GM18520 (cell line): ENCODE measurements at regions not wholly inside any gene's neighbourhood (a gene's known extent, or its start where the extent isn't known, plus 50 kb on each side); places are given as distances from the start of the nearest gene placed in this dataset.
"Not testable (repeated sequence)": the region's sequence is repeated elsewhere in the genome, so short reads cannot be mapped to it uniquely, and the experiment has no call there.

Experiments used
- ATAC-seq: cut with Tn5 transposase; IDR thresholded peaks from one replicate; pipeline ENCODE4 v1.9.1; 2021; ENCODE audit not compliant: unreplicated experiment

DNA sequence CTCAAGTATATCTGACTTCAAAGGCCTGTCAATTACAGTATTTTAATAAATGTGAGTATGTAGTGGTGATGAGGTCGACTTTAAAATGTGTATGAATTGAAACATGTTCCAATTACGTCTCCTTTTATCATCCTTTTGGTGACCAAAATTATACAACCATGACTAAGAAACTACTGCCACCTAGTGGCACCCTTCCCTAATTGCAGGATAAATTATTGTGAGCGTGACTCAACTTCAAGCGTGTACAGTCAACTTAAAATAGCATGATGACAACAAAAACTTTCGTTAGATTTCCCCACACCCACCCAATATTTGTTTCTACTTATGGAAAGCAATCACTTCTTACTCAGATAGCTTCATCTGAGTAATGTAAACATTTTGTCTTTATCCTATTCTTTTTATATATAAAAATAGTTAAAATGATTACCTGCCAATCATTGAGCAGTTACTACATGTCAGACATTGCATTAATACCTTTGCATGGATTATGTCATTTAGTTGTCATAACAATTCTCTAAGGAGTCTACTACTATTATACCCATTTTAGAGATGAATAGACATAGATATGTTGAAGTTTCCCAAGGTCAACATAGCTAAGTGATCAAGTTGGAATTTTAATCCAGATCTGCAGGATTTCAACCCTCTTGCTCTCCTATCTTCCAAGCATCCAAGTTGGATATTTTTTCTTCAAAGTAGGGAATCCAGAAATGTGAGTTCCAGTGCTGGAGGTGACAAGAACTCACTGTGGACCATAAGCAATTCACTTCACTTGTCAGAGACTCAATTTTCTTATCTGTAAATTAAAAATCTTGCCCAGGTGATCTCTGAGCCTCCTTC lies 106.0 kb downstream of the MEX3B start:
- no peak for ATAC-seq

DNA sequence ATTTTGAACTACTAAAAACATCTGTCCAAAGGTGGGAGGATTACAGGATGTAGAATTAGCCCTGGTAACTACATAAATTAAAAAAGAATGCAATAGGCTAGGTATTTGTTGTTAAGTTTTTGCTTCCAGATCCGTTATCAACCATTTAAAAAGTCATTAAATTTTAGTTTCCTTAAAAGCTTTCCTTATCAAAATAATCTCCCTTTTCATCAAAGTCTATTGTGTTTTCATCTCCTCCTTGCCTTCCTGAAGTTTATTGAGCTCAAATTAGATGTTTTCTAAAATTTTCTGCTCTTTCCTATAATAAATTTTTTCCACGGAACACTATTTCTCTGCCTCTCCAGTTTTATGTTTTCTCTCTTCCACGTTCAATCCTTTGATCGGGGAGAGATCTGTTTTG lies 108.6 kb downstream of the MEX3B start:
- ATAC-seq = no peak

DNA sequence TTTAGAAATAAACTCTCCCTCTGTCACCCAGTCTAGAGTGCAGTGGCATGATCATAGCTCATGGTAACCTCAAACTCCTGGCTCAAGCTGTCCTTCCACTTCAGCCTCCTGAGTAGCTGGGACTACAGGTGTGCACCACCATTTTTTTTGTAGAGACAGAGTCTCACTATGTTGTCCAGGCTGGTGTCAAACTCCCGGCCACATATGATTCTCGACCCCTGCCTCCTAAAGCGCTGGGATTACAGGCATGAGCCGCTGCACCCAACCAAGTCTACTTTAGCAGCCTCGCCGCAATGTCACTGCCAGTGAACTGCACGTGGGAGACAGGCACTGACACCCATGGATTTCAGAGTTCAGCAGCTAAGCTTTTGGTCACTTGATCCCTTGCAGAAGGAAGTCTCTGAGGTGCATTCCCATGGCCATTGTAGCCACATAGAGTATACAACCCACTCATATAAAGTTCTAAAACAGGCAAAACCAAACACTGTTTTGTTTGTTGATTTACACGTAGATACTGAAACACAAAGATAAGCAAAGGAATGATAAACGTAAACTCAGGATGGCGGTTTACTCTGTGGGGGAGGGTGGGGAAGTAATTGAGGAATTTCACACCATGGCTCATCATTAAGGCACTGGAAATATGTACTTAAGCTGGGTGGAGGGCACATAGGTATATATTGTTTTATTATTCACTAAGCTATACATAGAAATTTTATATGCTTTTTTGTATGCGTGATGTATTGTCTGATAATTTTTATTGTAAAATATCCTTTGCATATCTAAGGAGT lies 115.0 kb downstream of the MEX3B start:
- ATAC-seq = no peak

DNA sequence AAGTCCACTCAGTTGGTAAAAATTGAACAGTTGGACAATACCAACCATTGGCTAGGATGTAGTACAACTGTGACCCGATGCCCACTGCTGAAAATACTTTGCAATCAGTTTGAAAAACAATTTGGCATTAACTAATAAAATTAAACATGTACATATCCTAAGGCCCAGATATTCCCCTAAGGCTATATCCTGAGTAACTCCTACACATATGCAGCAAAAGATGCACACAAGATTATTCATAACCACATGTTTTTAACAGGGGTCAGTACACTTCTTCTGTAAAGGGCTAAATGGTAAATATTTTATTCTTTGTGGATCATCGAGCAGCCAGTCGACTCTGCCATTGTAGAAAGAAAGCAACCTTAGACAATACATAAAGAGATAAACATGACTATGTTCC lies 116.3 kb downstream of the MEX3B start:
- no peak for ATAC-seq

DNA sequence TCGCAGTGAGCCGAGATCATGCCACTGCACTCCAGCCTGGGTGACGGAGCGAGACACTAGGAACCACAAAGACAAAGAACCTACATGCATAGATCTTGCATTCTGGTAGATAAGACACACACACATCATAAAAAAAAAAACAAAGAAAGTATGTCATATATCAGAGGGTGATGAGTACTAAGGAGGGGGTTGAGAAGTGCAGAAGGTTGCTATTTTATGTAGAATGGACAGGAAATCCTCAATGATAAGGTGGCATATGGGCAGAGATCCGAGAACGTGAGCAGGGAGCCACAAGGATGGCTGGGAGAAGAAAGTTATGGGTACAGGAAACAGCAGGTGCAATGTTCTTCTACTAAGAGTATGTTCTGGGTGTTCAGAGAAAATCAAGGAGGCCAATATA lies 118.8 kb downstream of the MEX3B start:
- ATAC-seq = no peak

DNA sequence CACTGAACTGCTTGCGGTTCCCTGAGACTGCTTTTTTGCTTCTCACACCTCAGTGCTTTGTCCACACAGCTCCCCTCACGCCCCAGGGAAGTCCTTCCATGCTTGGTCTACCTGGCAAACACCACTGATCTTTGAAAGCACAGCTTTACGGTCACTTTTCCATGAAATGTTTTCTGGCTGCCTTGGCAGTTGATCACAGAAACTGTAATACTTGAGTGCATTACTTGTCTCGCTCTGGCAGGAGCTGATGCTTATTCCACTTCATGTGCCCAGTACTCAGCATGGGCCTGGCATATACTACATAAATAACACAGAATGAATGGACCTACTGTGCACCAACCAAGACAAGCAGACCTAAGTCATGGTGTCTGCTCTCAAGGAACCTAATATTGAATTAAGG lies 121.1 kb downstream of the MEX3B start:
- ATAC-seq = no peak

DNA sequence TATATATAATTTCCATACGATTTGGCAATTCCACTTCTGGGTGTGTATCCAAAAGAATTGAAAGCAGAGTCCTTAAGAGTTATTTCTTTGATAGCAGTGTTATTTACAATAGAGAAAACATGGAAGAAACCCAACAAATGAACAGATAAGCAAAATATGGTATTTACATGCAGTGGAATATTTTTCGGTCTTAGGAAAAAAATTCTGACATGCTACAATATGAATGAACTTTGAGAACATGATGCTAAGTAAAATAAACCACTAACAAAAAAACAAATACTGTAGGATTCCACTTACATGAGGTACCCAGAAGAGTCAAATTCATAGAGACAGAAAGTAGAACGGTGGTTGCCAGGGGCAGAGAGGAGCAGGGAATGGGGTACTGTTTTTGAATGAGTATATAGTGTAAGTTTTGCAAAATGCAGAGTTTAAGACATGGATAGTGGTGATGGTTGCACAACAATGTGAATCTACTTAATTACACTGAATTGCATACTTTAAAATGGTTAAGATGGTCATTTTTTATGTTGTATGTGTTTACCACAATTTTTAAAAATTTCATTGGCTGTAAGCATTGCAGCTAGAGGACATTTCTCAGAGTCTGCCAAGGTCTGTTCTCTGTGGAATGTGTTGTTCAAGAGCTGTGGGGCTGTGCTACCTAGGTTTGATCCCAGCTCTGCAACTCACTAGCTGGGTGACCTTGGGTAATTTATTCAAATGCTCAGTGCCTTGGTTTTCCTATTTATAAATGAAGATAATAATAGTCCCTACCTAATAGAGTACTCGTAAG lies 122.1 kb downstream of the MEX3B start:
- no peak for ATAC-seq

DNA sequence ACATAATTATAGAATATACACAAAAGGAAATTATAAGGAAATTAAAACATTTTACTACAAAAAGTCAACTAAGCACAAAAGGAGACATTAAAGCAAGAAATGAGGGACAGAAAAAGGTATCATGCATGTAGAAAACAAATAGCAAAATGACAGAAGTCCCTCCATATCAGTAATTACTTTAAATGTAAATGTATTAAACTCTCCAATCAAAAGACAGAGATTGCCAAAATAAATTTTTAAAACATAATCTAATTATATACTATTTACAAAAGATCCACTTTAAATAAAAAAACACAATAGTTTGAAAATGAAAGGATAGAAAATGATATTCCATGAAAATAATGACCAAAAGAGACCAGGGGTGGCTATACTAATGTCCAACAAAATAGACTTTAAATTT lies 123.7 kb downstream of the MEX3B start:
- ATAC-seq = no peak

DNA sequence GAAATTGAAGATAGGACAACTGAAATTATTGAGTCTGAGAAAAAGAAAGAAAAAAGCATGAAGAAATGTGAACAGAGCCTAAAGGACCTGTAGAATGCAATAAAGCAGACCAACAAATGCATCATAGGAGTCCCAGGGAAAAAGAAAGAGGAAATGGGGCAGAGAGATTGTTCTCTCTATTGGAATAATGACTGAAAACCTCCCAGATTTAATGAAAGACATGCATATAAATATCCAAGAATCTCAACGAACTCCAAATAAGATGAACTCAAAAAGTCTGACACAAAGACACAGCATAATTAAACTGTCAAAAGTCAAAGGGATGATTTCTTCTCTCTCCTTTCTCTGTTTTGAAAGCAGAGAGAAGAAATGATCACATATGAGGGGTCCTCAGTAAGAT lies 124.7 kb downstream of the MEX3B start:
- ATAC-seq = no peak

DNA sequence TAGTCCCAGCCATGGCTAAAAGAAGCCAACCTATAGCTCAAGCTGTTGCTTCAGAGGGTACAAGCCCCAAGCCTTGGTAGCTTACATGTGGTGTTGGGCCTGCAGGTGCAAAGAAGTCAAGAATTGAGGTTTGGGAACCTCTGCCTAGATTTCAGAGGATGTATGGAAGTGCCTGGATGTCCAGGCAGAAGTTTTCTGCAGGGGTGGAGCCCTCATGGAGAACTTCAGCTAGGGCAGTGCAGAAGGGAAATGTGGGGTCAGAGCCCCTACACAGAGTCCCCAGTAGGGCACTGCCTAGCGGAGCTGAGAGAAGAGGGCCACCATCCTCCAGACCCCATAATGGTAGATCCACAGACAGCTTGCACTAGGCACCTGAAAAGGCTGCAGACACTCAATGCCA lies 127.1 kb downstream of the MEX3B start:
- not testable (repeated sequence) for ATAC-seq

DNA sequence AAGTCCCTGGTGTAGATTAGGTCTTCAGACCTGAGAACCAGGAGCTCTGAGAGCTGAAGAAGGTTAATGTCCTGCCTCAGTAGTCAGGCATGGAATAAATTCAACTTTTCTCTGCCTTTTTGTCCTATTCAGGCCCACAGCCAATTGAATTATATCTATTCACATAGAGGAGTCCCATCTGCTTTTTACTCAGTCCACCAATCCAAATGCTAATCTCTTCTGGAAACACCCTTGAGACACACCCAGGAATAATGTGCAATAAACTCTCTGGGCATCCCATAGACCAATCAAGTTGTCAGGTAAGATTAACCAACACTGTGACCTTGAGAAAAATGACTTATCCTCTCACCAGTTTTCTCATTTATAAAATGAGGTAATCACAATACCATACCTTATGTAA lies 129.4 kb downstream of the MEX3B start:
- no peak for ATAC-seq

DNA sequence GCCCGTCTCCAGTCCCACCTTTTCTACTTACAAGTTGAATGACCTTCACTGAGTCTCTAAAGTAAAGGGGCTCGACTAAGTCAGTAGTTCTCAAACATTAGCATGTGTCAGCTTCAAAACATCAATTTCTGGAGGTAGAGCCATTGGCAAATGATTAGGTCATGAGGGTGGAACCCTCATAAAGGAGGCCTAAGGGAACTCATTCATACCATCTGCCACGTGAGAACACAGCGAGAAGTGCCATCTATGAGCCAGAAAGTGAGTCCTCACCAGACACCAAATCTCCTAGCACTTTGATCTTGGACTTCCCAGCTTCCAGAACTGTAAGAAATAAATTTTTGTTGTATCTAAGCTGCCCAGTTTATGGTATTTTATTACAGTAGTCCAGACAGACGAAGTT lies 129.8 kb downstream of the MEX3B start:
- no peak for ATAC-seq

DNA sequence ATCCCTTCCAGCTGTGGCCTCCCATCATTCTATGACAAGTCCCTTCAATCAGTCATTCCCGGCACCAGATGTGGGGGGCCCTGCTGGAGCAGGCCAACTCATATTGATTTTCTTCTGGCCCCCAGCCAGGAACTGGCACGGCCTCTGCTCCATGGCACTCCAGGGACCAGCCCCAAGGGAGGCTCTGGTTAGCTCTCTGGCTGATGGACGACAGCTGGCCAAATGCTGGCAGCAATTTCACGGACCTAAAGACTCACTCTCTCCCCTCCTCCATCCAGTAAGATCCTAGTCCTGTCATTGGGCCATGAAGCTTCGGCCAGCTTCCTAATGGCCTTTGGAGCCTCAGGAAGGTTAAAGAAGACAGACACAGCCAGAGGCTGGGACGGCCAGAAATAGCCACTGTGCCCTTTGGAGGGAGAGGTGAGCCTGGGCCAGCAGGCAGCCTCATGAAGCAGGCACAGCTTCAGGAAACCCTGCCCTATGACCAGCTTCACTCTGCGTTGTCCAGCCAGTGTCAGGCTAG lies 131.0 kb downstream of the MEX3B start:
- ATAC-seq = no peak

DNA sequence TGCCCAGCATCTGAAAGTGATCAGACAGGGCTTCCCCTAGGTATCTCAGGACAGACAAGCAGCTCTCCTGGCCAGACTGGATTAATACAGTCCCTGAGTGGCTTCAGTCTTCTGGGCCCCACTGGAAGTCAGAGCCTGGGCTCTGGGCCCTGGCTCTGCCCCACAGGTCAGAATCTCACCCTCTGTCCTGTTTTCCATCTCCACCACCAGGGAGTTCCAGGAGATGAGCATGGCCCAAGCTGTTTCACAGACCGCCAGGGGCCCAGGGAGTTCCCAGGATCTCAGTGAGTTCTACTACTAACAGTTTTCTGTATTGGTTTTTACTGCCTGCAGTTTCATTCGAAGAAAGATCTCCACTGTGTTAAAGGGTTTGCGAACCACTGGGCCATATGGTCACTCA lies 131.5 kb downstream of the MEX3B start:
- ATAC-seq = no peak

DNA sequence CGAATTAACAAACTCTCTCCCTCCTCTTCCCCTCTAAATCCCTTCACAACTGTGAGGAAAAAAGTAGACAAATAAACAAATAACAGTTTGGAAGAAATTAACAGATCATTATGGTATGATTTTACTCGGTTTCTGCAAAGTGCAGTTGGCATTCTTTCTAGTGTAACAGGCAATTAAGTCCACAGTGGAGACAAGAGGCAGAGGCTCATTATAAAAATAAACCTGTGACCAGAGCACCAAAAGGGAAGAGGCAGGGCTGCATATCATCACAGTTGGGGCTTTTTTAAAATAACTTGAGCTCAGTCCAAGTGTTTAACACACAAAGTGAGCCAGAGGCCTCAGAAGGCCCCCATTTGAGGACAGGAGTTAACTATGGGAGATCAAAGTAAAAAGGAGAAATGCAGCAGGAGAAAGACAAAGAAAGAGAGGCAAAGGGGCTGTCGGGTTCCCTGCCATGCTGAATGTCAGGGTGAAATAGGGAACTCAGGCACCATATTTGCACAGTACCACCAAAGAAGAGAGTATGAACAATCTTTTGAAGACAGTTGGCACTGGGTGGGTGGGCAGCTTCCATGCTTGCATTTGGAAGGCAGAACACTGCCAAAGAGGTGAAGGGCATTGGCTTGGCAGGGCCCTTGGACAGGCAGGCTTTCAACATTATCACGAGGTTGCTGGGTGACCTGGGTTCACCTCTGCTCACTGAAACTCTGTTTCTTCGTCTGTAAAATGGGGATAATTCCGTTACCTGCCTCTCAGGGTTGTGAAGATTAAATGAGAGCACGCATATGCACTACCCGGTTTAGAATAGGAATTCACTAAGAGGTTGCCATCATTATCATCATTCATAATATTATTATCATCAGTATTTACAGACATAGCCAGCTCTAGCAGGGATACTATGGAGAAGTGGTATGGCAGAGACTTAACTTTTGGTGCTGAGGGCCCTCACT lies 134.5 kb downstream of the MEX3B start:
- no peak for ATAC-seq

DNA sequence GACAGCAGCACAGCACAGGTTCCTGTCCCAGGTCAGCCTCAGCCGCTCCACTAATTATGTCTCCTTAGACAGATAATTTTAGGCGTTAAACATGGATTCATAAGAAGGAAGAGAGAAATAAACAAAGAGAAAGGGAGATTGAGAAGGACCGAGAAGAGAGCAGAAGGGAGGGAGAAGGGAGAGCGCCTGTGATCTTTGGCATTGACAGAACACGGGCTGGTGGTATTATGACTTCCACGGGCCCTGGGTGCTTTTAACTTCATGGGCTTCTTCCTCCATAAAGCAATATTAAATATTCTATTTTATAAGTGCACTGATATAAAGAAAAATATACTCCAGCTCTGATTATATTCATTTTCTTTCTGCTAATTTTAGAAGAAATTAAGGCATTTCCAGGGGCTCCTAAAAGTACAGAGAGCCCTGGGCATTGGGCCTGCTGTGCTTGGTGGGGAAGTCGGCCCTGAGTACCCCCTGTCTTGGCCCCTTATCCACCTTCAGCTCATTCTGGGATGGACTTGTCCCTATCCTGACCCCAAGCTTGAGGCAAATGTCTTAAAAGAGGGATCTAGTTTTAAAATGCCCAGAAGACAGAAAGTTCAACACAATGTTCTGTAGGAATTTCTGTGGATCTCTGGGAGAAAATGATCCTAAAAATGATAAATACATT lies 135.3 kb downstream of the MEX3B start:
- ATAC-seq = no peak

DNA sequence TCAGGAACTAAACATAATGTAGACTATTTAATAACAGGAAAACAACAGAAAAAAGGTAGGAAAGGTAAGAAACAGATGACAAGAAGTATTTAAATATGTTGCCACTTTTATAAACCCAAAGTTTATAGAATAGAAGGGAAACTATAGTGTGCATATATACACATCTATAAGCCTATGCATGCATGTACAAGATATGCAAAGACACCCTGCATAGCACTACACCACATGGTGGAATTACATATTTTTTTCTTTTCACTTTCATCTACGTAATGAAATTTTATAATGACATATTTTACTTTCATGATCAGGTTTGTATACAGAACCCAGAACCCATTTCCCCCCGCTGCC lies 136.8 kb downstream of the MEX3B start:
- ATAC-seq = no peak

DNA sequence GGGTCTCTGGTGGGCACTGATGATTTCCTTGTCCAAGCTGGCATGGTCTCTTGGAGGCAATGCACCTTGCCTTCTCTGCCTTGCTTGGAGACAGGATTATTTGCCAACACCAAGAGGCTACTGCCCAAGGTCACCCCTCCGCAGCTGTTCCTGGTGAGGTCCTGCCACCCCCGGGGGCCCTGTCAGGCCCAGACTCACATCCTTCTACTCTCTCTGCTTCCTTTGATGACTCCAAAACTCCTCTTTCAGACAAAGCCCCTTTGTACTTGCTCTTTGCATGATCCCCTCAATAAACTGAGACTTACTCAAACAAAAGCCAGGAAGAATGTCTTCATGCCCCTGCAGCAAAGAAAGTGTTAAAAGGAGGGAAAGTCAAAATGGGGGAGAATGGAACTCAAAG lies 137.7 kb downstream of the MEX3B start:
- ATAC-seq = no peak

DNA sequence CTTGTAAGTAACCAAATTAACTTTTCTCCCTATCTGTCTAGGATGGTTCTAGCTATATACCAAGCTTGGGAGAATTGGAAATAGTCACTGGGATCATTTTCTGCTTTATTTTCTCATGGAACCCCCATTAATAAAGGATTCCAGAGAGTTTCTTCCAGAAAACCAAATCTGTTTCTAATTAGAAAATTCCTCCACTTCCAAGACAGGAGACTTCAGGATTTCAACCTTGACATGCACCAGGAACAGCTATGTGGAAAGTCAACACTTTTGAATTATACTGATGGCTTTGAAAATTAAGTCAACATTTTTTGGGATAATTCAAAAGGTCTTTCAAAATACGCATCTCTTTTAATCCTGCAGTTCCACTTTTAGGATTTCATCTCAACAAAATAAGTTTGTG lies 138.3 kb downstream of the MEX3B start:
- ATAC-seq = no peak

DNA sequence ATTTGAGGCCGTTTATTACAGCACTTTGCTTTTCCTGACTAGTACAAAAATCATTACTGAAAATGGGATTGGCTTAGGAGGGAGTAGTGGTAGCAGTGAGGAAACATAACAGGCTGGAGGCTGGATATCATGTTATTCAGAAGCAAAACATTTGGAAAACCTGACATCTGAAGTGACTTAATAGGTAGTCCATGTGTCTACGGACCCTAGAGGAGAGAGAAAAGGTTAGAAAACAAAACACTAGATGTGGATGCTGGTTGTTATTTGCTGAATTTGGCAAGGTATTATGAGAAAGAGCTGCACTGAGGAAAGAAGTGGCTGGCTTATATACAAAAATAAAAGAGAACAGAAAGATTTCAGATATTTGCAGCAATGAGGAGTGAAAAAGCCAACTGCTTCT lies 139.9 kb downstream of the MEX3B start:
- no peak for ATAC-seq
